Osteocyte (in vitro differentiated cells): ENCODE measurements at regions not wholly inside any gene's neighbourhood (a gene's known extent, or its start where the extent isn't known, plus 50 kb on each side); places are given as distances from the start of the nearest gene placed in this dataset.

Experiments
- DNase-seq: peaks from one replicate; pipeline ENCODE4 v3.0.0; 2021; ENCODE audit warnings: mixed read lengths; ENCODE audit not compliant: unreplicated experiment; ENCODE audit errors: extremely low spot score
- H3K27ac Mint-ChIP-seq: one replicate; pipeline ENCODE4 v1.8.0; 2021; ENCODE audit warnings: mild to moderate bottlenecking, mixed read lengths; ENCODE audit not compliant: unreplicated experiment
- H3K27me3 Mint-ChIP-seq: one replicate; pipeline ENCODE4 v1.8.0; 2021; ENCODE audit warnings: mixed read lengths; ENCODE audit not compliant: unreplicated experiment
- H3K36me3 Mint-ChIP-seq: one replicate; pipeline ENCODE4 v1.8.0; 2021; ENCODE audit warnings: mixed read lengths; ENCODE audit not compliant: unreplicated experiment
- H3K4me1 Mint-ChIP-seq: one replicate; pipeline ENCODE4 v1.8.0; 2021; ENCODE audit warnings: mixed read lengths; ENCODE audit not compliant: unreplicated experiment
- H3K4me3 Mint-ChIP-seq: one replicate; pipeline ENCODE4 v1.8.0; 2021; ENCODE audit warnings: mild to moderate bottlenecking, moderate library complexity, mixed read lengths; ENCODE audit not compliant: unreplicated experiment
- H3K9me3 Mint-ChIP-seq: one replicate; pipeline ENCODE4 v1.8.0; 2021; ENCODE audit warnings: mixed read lengths; ENCODE audit not compliant: unreplicated experiment
- TF ChIP-seq, protein P1 (sequence below): fragments of 200-600 bp; sonication (generic); IDR thresholded peaks from 2 replicates; pipeline ENCODE4 v1.5.0; 2021; ENCODE audit warnings: antibody characterized with exemption, mild to moderate bottlenecking, moderate library complexity

DNA sequence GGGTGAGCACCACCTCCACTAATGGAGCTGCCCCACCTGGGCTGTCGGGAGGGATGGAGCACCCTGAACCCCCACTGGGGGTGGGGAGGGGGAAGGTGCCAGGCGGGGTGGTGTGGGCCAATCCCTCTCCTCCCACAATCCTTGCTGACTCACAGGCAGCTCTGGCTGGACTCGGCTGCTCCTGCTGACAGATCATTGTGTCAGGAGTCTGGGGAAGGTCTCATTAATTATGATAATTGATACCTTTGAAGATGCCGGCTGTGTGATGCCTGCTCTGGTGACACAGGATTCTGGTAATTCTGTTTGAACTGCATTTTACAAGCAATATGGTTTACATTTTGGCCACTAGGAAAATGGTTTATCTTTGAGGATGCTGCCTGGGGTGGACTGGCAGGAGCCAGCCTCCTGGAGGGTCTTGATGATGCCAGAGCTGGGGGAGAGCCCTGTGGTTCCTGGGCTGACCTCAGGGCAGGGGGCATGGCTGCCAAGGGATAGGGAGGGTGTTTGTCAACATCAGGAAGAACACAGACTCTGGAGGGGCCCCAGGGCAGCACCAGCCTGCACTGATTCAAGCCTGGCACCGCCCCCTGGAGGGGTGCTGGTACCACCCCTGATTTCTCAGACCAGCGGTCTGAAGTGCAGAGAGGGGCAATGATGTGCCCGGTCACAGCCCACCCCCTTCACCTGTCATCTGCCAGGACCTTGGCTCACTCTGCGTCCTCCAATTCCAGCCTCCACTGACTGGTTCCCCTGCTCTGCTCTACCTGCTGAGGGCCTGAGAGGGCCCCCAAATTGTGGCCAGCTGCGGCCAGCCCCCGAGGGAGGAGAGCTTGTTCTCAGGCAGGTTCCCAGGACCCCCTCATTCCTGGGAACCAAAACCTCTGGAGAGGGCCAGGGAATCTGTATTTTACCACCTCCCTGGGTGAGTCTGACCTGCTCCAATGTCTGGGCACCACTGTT is 338.8 kb downstream of the MATN1 start:
- TF ChIP-seq, protein P1, sequence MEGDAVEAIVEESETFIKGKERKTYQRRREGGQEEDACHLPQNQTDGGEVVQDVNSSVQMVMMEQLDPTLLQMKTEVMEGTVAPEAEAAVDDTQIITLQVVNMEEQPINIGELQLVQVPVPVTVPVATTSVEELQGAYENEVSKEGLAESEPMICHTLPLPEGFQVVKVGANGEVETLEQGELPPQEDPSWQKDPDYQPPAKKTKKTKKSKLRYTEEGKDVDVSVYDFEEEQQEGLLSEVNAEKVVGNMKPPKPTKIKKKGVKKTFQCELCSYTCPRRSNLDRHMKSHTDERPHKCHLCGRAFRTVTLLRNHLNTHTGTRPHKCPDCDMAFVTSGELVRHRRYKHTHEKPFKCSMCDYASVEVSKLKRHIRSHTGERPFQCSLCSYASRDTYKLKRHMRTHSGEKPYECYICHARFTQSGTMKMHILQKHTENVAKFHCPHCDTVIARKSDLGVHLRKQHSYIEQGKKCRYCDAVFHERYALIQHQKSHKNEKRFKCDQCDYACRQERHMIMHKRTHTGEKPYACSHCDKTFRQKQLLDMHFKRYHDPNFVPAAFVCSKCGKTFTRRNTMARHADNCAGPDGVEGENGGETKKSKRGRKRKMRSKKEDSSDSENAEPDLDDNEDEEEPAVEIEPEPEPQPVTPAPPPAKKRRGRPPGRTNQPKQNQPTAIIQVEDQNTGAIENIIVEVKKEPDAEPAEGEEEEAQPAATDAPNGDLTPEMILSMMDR, result no peak
- H3K27ac Mint-ChIP-seq, result no peak overlapping the region
- peak; percentile 84 for DNase-seq
- H3K36me3 Mint-ChIP-seq, result no peaks in the 10 kb centered on the region
- H3K4me1 Mint-ChIP-seq, result no peaks in the 10 kb centered on the region
- H3K27me3 Mint-ChIP-seq, result peaks cover 2% of the 10 kb centered on the region
- no peaks in the 10 kb centered on the region for H3K9me3 Mint-ChIP-seq
- no peak overlapping the region for H3K4me3 Mint-ChIP-seq

DNA sequence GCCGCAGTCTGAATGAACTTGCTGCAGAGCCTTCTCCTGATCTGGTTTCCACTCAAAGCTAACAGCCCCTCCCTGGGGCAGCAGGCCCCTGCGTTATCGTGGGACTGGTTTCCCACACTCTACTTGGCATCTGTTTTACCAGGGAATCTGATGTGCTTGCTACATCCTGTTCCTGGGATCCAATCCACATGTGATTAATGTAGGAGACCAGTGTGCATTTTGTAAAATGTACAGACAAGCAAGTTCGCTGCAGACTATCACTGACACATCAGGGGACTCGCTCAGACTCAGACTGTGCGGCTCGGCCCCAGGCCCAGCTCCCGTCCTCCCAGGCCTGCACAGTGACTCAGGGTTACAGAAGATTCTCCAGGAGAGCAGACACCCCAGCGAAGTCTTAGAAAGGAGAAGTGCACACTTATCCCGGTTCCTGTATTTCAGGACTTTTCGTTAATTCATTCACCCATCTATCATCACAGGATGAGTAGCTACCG is 340.1 kb downstream of the MATN1 start:
- peak; percentile 73 for DNase-seq
- H3K4me3 Mint-ChIP-seq, result no peak overlapping the region
- H3K27me3 Mint-ChIP-seq, result peaks cover 7% of the 10 kb centered on the region
- H3K27ac Mint-ChIP-seq, result no peak overlapping the region
- no peaks in the 10 kb centered on the region for H3K36me3 Mint-ChIP-seq
- no peaks in the 10 kb centered on the region for H3K9me3 Mint-ChIP-seq
- peaks cover 2% of the 10 kb centered on the region for H3K4me1 Mint-ChIP-seq
- TF ChIP-seq, protein P1, result no peak

DNA sequence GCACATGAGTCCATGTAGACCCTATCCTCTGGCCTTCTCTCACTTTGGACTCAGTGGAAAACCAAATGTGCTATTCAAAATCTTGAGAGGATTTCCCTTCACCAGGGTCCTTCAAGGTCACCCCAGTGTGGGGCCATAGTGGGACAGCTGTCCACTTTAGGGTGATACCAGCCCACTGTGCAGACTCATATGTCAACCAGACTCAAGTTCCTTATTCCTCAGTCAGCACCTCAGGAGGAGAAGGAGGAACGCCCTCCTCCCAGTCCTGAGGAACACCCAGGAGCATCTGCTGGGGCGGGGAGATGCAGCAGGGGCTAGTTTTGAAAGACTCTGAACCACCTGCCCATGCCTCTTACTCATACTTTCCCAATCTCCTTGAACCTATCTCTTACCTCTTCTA is 340.9 kb downstream of the MATN1 start:
- peak; percentile 51 for DNase-seq
- peaks cover 7% of the 10 kb centered on the region for H3K27me3 Mint-ChIP-seq
- H3K9me3 Mint-ChIP-seq, result no peaks in the 10 kb centered on the region
- TF ChIP-seq, protein P1, result no peak
- H3K4me1 Mint-ChIP-seq, result peaks cover 2% of the 10 kb centered on the region
- no peak overlapping the region for H3K4me3 Mint-ChIP-seq
- no peak overlapping the region for H3K27ac Mint-ChIP-seq
- H3K36me3 Mint-ChIP-seq, result no peaks in the 10 kb centered on the region

DNA sequence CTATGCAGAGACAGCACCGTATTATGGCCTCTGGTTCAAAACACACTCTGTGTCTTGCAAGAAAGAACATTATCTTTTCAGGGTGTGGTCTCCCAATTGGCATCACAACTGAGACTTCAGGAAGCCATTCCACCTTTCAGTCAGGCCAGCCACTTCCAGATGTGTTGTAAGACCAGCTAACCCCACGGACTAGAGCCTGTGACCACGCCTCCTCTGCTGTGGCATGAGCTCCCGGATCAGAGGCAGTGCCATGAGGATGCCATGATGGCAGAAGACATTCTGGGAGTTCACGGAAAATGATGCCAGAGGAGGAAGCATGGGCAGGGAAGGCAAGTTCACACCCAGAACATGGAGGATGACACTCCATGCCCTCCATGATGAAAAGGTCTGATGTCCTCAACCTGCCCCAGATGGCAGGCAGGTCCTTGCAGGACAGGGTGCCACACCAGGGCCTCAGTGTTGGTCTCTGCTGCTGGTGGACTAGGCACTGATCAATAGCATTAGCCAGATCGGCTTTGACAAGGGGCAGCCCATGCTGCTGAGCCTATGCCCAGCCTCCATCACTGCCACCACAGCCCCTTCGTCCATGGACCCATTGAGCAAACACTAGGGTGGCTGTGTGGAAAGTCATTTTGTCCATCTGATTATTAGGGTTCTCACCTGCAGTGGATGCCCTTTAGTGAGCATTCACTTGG is 341.6 kb downstream of the MATN1 start:
- no peak overlapping the region for H3K4me3 Mint-ChIP-seq
- no peaks in the 10 kb centered on the region for H3K36me3 Mint-ChIP-seq
- DNase-seq, result peak; percentile 62
- no peaks in the 10 kb centered on the region for H3K9me3 Mint-ChIP-seq
- H3K27ac Mint-ChIP-seq, result no peak overlapping the region
- TF ChIP-seq, protein P1, result no peak
- H3K4me1 Mint-ChIP-seq, result peaks cover 2% of the 10 kb centered on the region
- peaks cover 7% of the 10 kb centered on the region for H3K27me3 Mint-ChIP-seq

DNA sequence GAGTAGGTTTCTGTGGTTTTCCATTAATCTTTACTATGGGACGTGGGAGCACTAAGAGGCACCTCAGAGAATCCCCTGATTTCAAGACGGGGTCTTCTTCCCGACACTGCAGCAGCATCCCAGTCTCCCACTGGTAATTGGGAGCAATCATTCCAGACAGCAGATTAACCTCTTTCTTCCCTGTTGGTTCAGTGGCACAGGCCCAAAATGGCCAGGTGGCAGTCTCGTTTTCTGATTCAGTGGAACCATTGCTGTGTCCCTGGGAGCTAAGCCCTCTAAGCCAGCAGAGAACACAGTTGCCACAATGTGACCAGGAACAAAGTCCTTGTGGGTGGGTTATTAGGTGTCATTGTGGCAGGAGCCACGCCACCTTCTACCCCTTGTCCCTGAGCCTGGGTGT is 342.1 kb downstream of the MATN1 start:
- Mint-ChIP-seq H3K4me3 (no peak overlapping the region), H3K27me3 (peaks cover 7% of the 10 kb centered on the region), H3K9me3 (no peaks in the 10 kb centered on the region), H3K27ac (no peak overlapping the region), H3K4me1 (peaks cover 2% of the 10 kb centered on the region), H3K36me3 (no peaks in the 10 kb centered on the region)
- TF ChIP-seq, protein P1, result no peak
- DNase-seq, result peak; percentile 54
